OCI-LY1 (cell line): ENCODE measurements at regions not wholly inside any gene's neighbourhood (a gene's known extent, or its start where the extent isn't known, plus 50 kb on each side); places are given as distances from the start of the nearest gene placed in this dataset.

ENCODE experiments used
- H2AFZ ChIP-seq: fragments of 200-600 bp; sonication (generic), shearing (Covaris generic); 2 replicates; pipeline ENCODE4 v1.6.0; 2014; ENCODE audit warnings: antibody characterized with exemption, mild to moderate bottlenecking, low read length
- H3F3A ChIP-seq: fragments of 200-600 bp; sonication (generic), shearing (Covaris generic); 2 replicates; pipeline ENCODE4 v1.6.0; 2014; ENCODE audit warnings: mild to moderate bottlenecking, antibody characterized with exemption, low read length, moderate library complexity; ENCODE audit not compliant: insufficient read depth
- H3K27ac ChIP-seq: fragments of 200-600 bp; sonication (generic); 2 replicates; pipeline ENCODE4 v1.5.1; 2014; ENCODE audit warnings: low read length, mixed run types, mild to moderate bottlenecking, low read depth; ENCODE audit not compliant: poor library complexity, severe bottlenecking
- H3K27me3 ChIP-seq: fragments of 200-600 bp; sonication (generic); 2 replicates; pipeline ENCODE4 v1.6.0; 2014; ENCODE audit warnings: antibody characterized with exemption, mild to moderate bottlenecking, low read length, moderate library complexity; ENCODE audit not compliant: insufficient read depth
- H3K36me3 ChIP-seq: fragments of 200-600 bp; sonication (generic); 2 replicates; pipeline ENCODE4 v1.6.1; 2014; ENCODE audit warnings: mild to moderate bottlenecking, antibody characterized with exemption, low read length, moderate library complexity, mixed read lengths; ENCODE audit not compliant: insufficient read depth
- H3K4me1 ChIP-seq: fragments of 200-600 bp; sonication (generic); 2 replicates; pipeline ENCODE4 v1.5.1; 2014; ENCODE audit warnings: mild to moderate bottlenecking, low read length, moderate library complexity; ENCODE audit not compliant: insufficient read depth, severe bottlenecking
- H3K4me2 ChIP-seq: fragments of 200-600 bp; sonication (generic), shearing (Covaris generic); 2 replicates; pipeline ENCODE4 v1.6.1; 2014; ENCODE audit warnings: low read length
- H3K4me3 ChIP-seq: fragments of 200-600 bp; sonication (generic); 2 replicates; pipeline ENCODE4 v1.5.1; 2014; ENCODE audit warnings: low read length, low read depth, mild to moderate bottlenecking, mixed read lengths; ENCODE audit not compliant: poor library complexity, severe bottlenecking
- H3K79me2 ChIP-seq: fragments of 200-600 bp; shearing (Covaris generic); 2 replicates; pipeline ENCODE4 v1.6.1; 2016; ENCODE audit warnings: mixed run types, low read length, mixed read lengths; ENCODE audit not compliant: insufficient read depth
- H3K9ac ChIP-seq: fragments of 200-600 bp; sonication (generic), shearing (Covaris generic); 2 replicates; pipeline ENCODE4 v1.6.1; 2014; ENCODE audit warnings: mild to moderate bottlenecking, low read length, mixed read lengths
- H3K9me2 ChIP-seq: fragments of 200-600 bp; sonication (generic), shearing (Covaris generic); 2 replicates; pipeline ENCODE4 v1.6.1; 2014; ENCODE audit warnings: low read depth, mild to moderate bottlenecking, low read length, mixed read lengths
- H3K9me3 ChIP-seq: fragments of 200-600 bp; shearing (Covaris generic); 2 replicates; pipeline ENCODE4 v1.6.1; 2014; ENCODE audit warnings: low read length, mixed read lengths
- H4K20me1 ChIP-seq: fragments of 200-600 bp; sonication (generic), shearing (Covaris generic); 2 replicates; pipeline ENCODE4 v1.6.0; 2016; ENCODE audit warnings: mild to moderate bottlenecking, low read length; ENCODE audit not compliant: insufficient read depth
- CTCF ChIP-seq: fragments of 200-600 bp; sonication (generic), shearing (Covaris generic); IDR thresholded peaks from 2 replicates; pipeline ENCODE4 v1.5.1; 2017; ENCODE audit warnings: mild to moderate bottlenecking, antibody characterized with exemption, low read length, moderate library complexity, mixed read lengths
- EZH2 ChIP-seq: fragments of 200-600 bp; sonication (generic), shearing (Covaris generic); IDR thresholded peaks from 2 replicates; pipeline ENCODE4 v1.8.0; 2017; ENCODE audit warnings: borderline replicate concordance, mixed run types, mild to moderate bottlenecking, antibody characterized with exemption, low read length, moderate library complexity, mixed read lengths

GRCh38 chr10:36325815-36326214 is 683.7 kb upstream of the FZD8 start:
- Histone ChIP-seq H3K4me2 (no peak overlapping the region), H3K27ac (no peak overlapping the region), H2AFZ (no peak overlapping the region), H3K79me2 (no peaks in the 10 kb centered on the region), H3K4me1 (no peaks in the 10 kb centered on the region), H3F3A (no peaks in the 10 kb centered on the region), H3K27me3 (no peaks in the 10 kb centered on the region), H3K9ac (no peak overlapping the region), H3K4me3 (no peak overlapping the region), H3K9me3 (no peaks in the 10 kb centered on the region), H3K9me2 (no peaks in the 10 kb centered on the region), H3K36me3 (no peaks in the 10 kb centered on the region), H4K20me1 (no peaks in the 10 kb centered on the region)
- no peak for TF ChIP-seq EZH2
- TF ChIP-seq CTCF: no peak

- H3K27ac ChIP-seq: no peak overlapping the region
- no peak overlapping the region for H3K4me3 ChIP-seq
- H3K9me2 ChIP-seq: no peaks in the 10 kb centered on the region
- H3K79me2 ChIP-seq: no peaks in the 10 kb centered on the region
- no peak for TF ChIP-seq CTCF
- no peak for TF ChIP-seq EZH2
- H2AFZ ChIP-seq: no peak overlapping the region
- H3K36me3 ChIP-seq: no peaks in the 10 kb centered on the region
- no peaks in the 10 kb centered on the region for H4K20me1 ChIP-seq
- no peaks in the 10 kb centered on the region for H3F3A ChIP-seq
- no peak overlapping the region for H3K9ac ChIP-seq
- H3K4me1 ChIP-seq: no peaks in the 10 kb centered on the region
- no peaks in the 10 kb centered on the region for H3K27me3 ChIP-seq
- H3K9me3 ChIP-seq: no peaks in the 10 kb centered on the region
- no peak overlapping the region for H3K4me2 ChIP-seq
These were observed 682.7 kb upstream of the FZD8 start for GRCh38 chr10:36324831-36325230.

- no peaks in the 10 kb centered on the region for H3F3A ChIP-seq
These were observed 671.0 kb upstream of the FZD8 start for GRCh38 chr10:36313142-36313541.

More at GRCh38 chr10:36313142-36313541, 671.0 kb upstream of the FZD8 start:
- Histone ChIP-seq H3K4me3 (no peak overlapping the region), H3K27ac (no peak overlapping the region), H3K9me2 (no peaks in the 10 kb centered on the region), H2AFZ (no peak overlapping the region), H4K20me1 (no peaks in the 10 kb centered on the region), H3K9me3 (no peaks in the 10 kb centered on the region), H3K4me1 (no peaks in the 10 kb centered on the region), H3K9ac (no peak overlapping the region), H3K79me2 (no peaks in the 10 kb centered on the region), H3K36me3 (no peaks in the 10 kb centered on the region), H3K27me3 (no peaks in the 10 kb centered on the region), H3K4me2 (no peak overlapping the region)
- TF ChIP-seq CTCF: no peak
- TF ChIP-seq EZH2: no peak
